ENCODE measurements at regions not wholly inside any gene's neighbourhood (a gene's known extent, or its start where the extent isn't known, plus 50 kb on each side); places are given as distances from the start of the nearest gene placed in this dataset.

GRCh38 chr1:87922885-87923284 is 594.2 kb downstream of the LMO4 start:
- H3K27ac ChIP-seq (ENCODE audit: low read depth, low read length), result no peak overlapping the region
- no peaks in the 10 kb centered on the region for H3K9me3 ChIP-seq (ENCODE audit: control insufficient read depth, insufficient read depth, low read length)
- H3K27me3 ChIP-seq (ENCODE audit: control insufficient read depth, insufficient read depth, low read length), result no peaks in the 10 kb centered on the region
- H3K9ac ChIP-seq (ENCODE audit: low read depth, low read length), result no peak overlapping the region
- H3K4me3 ChIP-seq (ENCODE audit: low read depth, low read length), result no peak overlapping the region
- H3K36me3 ChIP-seq (ENCODE audit: control insufficient read depth, insufficient read depth, low read length), result no peaks in the 10 kb centered on the region
- H3K4me1 ChIP-seq (ENCODE audit: control insufficient read depth, insufficient read depth, low read length), result no peaks in the 10 kb centered on the region

- peaks cover 7% of the 10 kb centered on the region for H3K9me3 ChIP-seq (ENCODE audit: control insufficient read depth, insufficient read depth, low read length)
- no peak overlapping the region for H3K27ac ChIP-seq (ENCODE audit: low read depth, low read length)
- no peaks in the 10 kb centered on the region for H3K4me1 ChIP-seq (ENCODE audit: control insufficient read depth, insufficient read depth, low read length)
- no peak overlapping the region for H3K9ac ChIP-seq (ENCODE audit: low read depth, low read length)
- no peaks in the 10 kb centered on the region for H3K27me3 ChIP-seq (ENCODE audit: control insufficient read depth, insufficient read depth, low read length)
- H3K36me3 ChIP-seq (ENCODE audit: control insufficient read depth, insufficient read depth, low read length), result no peaks in the 10 kb centered on the region
- H3K4me3 ChIP-seq (ENCODE audit: low read depth, low read length), result no peak overlapping the region
Observed at GRCh38 chr1:87926131-87926830, 597.6 kb downstream of the LMO4 start.

GRCh38 chr1:87926921-87927320 is 598.2 kb downstream of the LMO4 start:
- H3K27me3 ChIP-seq (ENCODE audit: control insufficient read depth, insufficient read depth, low read length), result no peaks in the 10 kb centered on the region
- no peaks in the 10 kb centered on the region for H3K4me1 ChIP-seq (ENCODE audit: control insufficient read depth, insufficient read depth, low read length)
- no peak overlapping the region for H3K9ac ChIP-seq (ENCODE audit: low read depth, low read length)
- peaks cover 7% of the 10 kb centered on the region for H3K9me3 ChIP-seq (ENCODE audit: control insufficient read depth, insufficient read depth, low read length)
- no peak overlapping the region for H3K27ac ChIP-seq (ENCODE audit: low read depth, low read length)
- H3K4me3 ChIP-seq (ENCODE audit: low read depth, low read length), result no peak overlapping the region
- H3K36me3 ChIP-seq (ENCODE audit: control insufficient read depth, insufficient read depth, low read length), result no peaks in the 10 kb centered on the region

- H3K36me3 ChIP-seq (ENCODE audit: control insufficient read depth, insufficient read depth, low read length), result no peaks in the 10 kb centered on the region
- no peak overlapping the region for H3K9ac ChIP-seq (ENCODE audit: low read depth, low read length)
- H3K9me3 ChIP-seq (ENCODE audit: control insufficient read depth, insufficient read depth, low read length), result peaks cover 7% of the 10 kb centered on the region
- no peaks in the 10 kb centered on the region for H3K27me3 ChIP-seq (ENCODE audit: control insufficient read depth, insufficient read depth, low read length)
- no peak overlapping the region for H3K4me3 ChIP-seq (ENCODE audit: low read depth, low read length)
- no peaks in the 10 kb centered on the region for H3K4me1 ChIP-seq (ENCODE audit: control insufficient read depth, insufficient read depth, low read length)
- no peak overlapping the region for H3K27ac ChIP-seq (ENCODE audit: low read depth, low read length)
Observed at GRCh38 chr1:87927391-87928280, 599.0 kb downstream of the LMO4 start.

- H3K4me3 ChIP-seq (ENCODE audit: low read depth, low read length), result no peak overlapping the region
Observed at GRCh38 chr1:87928623-87929022, 599.9 kb downstream of the LMO4 start.

GRCh38 chr1:87929906-87930305 is 601.2 kb downstream of the LMO4 start:
- no peaks in the 10 kb centered on the region for H3K4me1 ChIP-seq (ENCODE audit: control insufficient read depth, insufficient read depth, low read length)
- H3K9me3 ChIP-seq (ENCODE audit: control insufficient read depth, insufficient read depth, low read length), result peaks cover 7% of the 10 kb centered on the region
- H3K9ac ChIP-seq (ENCODE audit: low read depth, low read length), result no peak overlapping the region
- H3K27ac ChIP-seq (ENCODE audit: low read depth, low read length), result no peak overlapping the region
- no peak overlapping the region for H3K4me3 ChIP-seq (ENCODE audit: low read depth, low read length)
- no peaks in the 10 kb centered on the region for H3K27me3 ChIP-seq (ENCODE audit: control insufficient read depth, insufficient read depth, low read length)
- H3K36me3 ChIP-seq (ENCODE audit: control insufficient read depth, insufficient read depth, low read length), result no peaks in the 10 kb centered on the region

More at GRCh38 chr1:87928623-87929022, 599.9 kb downstream of the LMO4 start:
- H3K9me3 ChIP-seq (ENCODE audit: control insufficient read depth, insufficient read depth, low read length), result peaks cover 7% of the 10 kb centered on the region
- no peaks in the 10 kb centered on the region for H3K36me3 ChIP-seq (ENCODE audit: control insufficient read depth, insufficient read depth, low read length)
- no peaks in the 10 kb centered on the region for H3K4me1 ChIP-seq (ENCODE audit: control insufficient read depth, insufficient read depth, low read length)
- no peak overlapping the region for H3K9ac ChIP-seq (ENCODE audit: low read depth, low read length)
- H3K27ac ChIP-seq (ENCODE audit: low read depth, low read length), result no peak overlapping the region
- H3K27me3 ChIP-seq (ENCODE audit: control insufficient read depth, insufficient read depth, low read length), result no peaks in the 10 kb centered on the region

GRCh38 chr1:87930796-87931195 is 602.1 kb downstream of the LMO4 start:
- H3K9me3 ChIP-seq (ENCODE audit: control insufficient read depth, insufficient read depth, low read length), result peaks cover 7% of the 10 kb centered on the region
- no peak overlapping the region for H3K27ac ChIP-seq (ENCODE audit: low read depth, low read length)
- no peaks in the 10 kb centered on the region for H3K27me3 ChIP-seq (ENCODE audit: control insufficient read depth, insufficient read depth, low read length)
- H3K4me1 ChIP-seq (ENCODE audit: control insufficient read depth, insufficient read depth, low read length), result no peaks in the 10 kb centered on the region
- H3K9ac ChIP-seq (ENCODE audit: low read depth, low read length), result no peak overlapping the region
- no peak overlapping the region for H3K4me3 ChIP-seq (ENCODE audit: low read depth, low read length)
- no peaks in the 10 kb centered on the region for H3K36me3 ChIP-seq (ENCODE audit: control insufficient read depth, insufficient read depth, low read length)

GRCh38 chr1:87933171-87933570 is 604.5 kb downstream of the LMO4 start:
- Histone ChIP-seq H3K27ac (ENCODE audit: low read depth, low read length) (no peak overlapping the region), H3K4me1 (ENCODE audit: control insufficient read depth, insufficient read depth, low read length) (no peaks in the 10 kb centered on the region), H3K9me3 (ENCODE audit: control insufficient read depth, insufficient read depth, low read length) (peaks cover 7% of the 10 kb centered on the region), H3K4me3 (ENCODE audit: low read depth, low read length) (no peak overlapping the region), H3K27me3 (ENCODE audit: control insufficient read depth, insufficient read depth, low read length) (no peaks in the 10 kb centered on the region), H3K36me3 (ENCODE audit: control insufficient read depth, insufficient read depth, low read length) (no peaks in the 10 kb centered on the region), H3K9ac (ENCODE audit: low read depth, low read length) (no peak overlapping the region)

- Histone ChIP-seq H3K4me3 (ENCODE audit: low read depth, low read length) (no peak overlapping the region), H3K9me3 (ENCODE audit: control insufficient read depth, insufficient read depth, low read length) (peaks cover 7% of the 10 kb centered on the region), H3K27me3 (ENCODE audit: control insufficient read depth, insufficient read depth, low read length) (no peaks in the 10 kb centered on the region), H3K9ac (ENCODE audit: low read depth, low read length) (no peak overlapping the region), H3K36me3 (ENCODE audit: control insufficient read depth, insufficient read depth, low read length) (no peaks in the 10 kb centered on the region), H3K4me1 (ENCODE audit: control insufficient read depth, insufficient read depth, low read length) (no peaks in the 10 kb centered on the region), H3K27ac (ENCODE audit: low read depth, low read length) (no peak overlapping the region)
Observed at GRCh38 chr1:87935130-87935529, 606.5 kb downstream of the LMO4 start.

- H3K36me3 ChIP-seq (ENCODE audit: control insufficient read depth, insufficient read depth, low read length), result no peaks in the 10 kb centered on the region
Observed at GRCh38 chr1:87937831-87938395, 609.2 kb downstream of the LMO4 start.

GRCh38 chr1:87938631-87939030 is 610.0 kb downstream of the LMO4 start:
- no peak overlapping the region for H3K9ac ChIP-seq (ENCODE audit: low read depth, low read length)
- no peaks in the 10 kb centered on the region for H3K9me3 ChIP-seq (ENCODE audit: control insufficient read depth, insufficient read depth, low read length)
- no peaks in the 10 kb centered on the region for H3K36me3 ChIP-seq (ENCODE audit: control insufficient read depth, insufficient read depth, low read length)
- H3K27me3 ChIP-seq (ENCODE audit: control insufficient read depth, insufficient read depth, low read length), result no peaks in the 10 kb centered on the region
- no peak overlapping the region for H3K27ac ChIP-seq (ENCODE audit: low read depth, low read length)
- peaks cover 28% of the 10 kb centered on the region for H3K4me1 ChIP-seq (ENCODE audit: control insufficient read depth, insufficient read depth, low read length)
- H3K4me3 ChIP-seq (ENCODE audit: low read depth, low read length), result no peak overlapping the region

More at GRCh38 chr1:87937831-87938395, 609.2 kb downstream of the LMO4 start:
- no peaks in the 10 kb centered on the region for H3K27me3 ChIP-seq (ENCODE audit: control insufficient read depth, insufficient read depth, low read length)
- H3K9ac ChIP-seq (ENCODE audit: low read depth, low read length), result no peak overlapping the region
- H3K4me1 ChIP-seq (ENCODE audit: control insufficient read depth, insufficient read depth, low read length), result peaks cover 27% of the 10 kb centered on the region
- no peak overlapping the region for H3K27ac ChIP-seq (ENCODE audit: low read depth, low read length)
- H3K4me3 ChIP-seq (ENCODE audit: low read depth, low read length), result no peak overlapping the region
- no peaks in the 10 kb centered on the region for H3K9me3 ChIP-seq (ENCODE audit: control insufficient read depth, insufficient read depth, low read length)

Data from HUES48 (cell line).